HG03575 (cell line): ENCODE measurements at regions not wholly inside any gene's neighbourhood (a gene's known extent, or its start where the extent isn't known, plus 50 kb on each side); places are given as distances from the start of the nearest gene placed in this dataset.

Experiments
- ATAC-seq: cut with Tn5 transposase; IDR thresholded peaks from one replicate; pipeline ENCODE4 v1.9.1; 2021; ENCODE audit not compliant: unreplicated experiment, insufficient number of reproducible peaks, low FRiP score; ENCODE audit errors: extremely low read depth

DNA sequence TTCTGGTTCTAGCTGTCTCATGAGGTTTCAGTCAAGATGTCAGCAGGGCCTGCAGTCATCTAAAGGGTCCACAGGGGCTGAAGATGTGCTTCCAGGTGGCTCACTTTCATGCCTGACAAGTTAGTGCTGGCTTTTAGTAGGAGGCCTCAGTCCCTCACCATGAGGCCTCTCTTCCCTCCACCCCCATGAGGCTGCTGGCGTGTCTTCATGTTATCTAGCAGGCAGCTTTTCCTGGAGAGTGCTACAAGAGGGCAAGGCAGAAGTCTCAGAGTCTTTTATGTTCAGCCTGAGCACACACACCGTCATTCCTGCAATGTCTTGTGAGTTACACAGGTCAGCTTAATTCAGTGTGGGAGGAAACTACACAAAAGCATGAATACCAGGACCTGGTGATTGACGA lies 769.9 kb downstream of the HDGFL1 start:
- no peak for ATAC-seq

DNA sequence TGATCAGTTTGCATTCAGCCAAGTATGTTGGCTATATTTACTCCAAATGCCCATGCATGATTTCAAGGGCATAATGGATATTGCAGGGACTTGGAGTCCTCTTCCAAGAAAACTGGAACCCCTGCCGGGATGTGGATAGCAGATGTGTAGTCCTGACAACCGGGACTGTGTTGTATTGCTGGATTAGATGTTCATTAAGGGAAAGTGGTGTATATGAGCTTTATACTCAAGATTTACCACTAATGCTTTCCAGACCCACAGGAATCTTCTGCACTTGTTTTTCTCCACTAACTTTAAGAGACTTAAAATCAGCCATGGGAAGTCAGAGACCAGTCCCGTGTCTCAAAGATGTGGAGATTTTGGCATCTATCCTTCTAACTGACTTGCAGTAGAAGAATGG lies 770.9 kb downstream of the HDGFL1 start:
- no peak for ATAC-seq

- no peak for ATAC-seq
These were observed 774.4 kb downstream of the HDGFL1 start for GRCh38 chr6:23343610-23344306.

- ATAC-seq: no peak
These were observed 777.8 kb upstream of the NRSN1 start for GRCh38 chr6:23348185-23348584.

GRCh38 chr6:23349521-23350147 lies 776.4 kb upstream of the NRSN1 start:
- ATAC-seq: no peak

- no peak for ATAC-seq
These were observed 775.1 kb upstream of the NRSN1 start for GRCh38 chr6:23350752-23351453.

- no peak for ATAC-seq
These were observed 772.0 kb upstream of the NRSN1 start for GRCh38 chr6:23354004-23354403.

GRCh38 chr6:23357185-23357766 lies 768.7 kb upstream of the NRSN1 start:
- no peak for ATAC-seq

DNA sequence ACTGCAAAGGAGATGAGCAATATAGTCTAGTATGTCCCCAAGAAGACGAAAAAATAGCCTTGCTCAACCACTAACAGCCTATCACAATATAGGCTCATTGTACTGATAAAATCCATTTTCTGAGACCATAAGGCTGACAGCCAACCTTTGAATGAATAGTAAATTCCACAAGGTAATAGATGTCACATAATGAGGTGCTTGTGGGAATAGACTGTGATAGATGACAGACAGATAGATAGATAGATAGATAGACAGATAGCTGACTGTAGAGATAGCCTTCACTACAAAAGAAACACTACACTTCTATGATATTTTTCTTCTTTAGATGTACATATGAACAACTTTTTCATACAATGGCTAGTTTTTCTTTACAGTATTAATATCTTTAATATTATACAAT lies 760.3 kb upstream of the NRSN1 start:
- no peak for ATAC-seq

DNA sequence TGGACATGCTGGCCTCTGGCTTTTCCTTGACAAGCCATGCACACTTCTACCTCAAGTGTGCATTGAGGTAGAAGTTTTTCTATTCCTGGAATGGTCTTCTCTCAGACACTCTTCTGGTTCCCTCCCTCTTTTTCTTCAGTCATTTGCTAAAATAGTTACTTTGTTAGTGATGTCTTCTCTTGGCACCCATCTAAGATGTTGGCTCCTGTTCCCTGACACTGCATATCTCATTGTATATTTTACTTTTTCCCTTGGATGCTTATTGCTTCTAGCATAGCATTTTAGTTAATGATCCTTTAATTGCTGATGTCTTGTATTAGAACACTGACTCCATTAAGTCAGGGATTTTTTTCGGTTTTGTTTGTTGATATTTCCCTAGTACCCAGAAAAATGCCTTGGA lies 758.7 kb upstream of the NRSN1 start:
- ATAC-seq: no peak

- ATAC-seq: no peak
These were observed 757.5 kb upstream of the NRSN1 start for GRCh38 chr6:23368557-23368956.

GRCh38 chr6:23370051-23370450 lies 756.0 kb upstream of the NRSN1 start:
- ATAC-seq: no peak

- no peak for ATAC-seq
These were observed 754.7 kb upstream of the NRSN1 start for GRCh38 chr6:23371132-23371915.

GRCh38 chr6:23377830-23378229 lies 748.2 kb upstream of the NRSN1 start:
- ATAC-seq: no peak

DNA sequence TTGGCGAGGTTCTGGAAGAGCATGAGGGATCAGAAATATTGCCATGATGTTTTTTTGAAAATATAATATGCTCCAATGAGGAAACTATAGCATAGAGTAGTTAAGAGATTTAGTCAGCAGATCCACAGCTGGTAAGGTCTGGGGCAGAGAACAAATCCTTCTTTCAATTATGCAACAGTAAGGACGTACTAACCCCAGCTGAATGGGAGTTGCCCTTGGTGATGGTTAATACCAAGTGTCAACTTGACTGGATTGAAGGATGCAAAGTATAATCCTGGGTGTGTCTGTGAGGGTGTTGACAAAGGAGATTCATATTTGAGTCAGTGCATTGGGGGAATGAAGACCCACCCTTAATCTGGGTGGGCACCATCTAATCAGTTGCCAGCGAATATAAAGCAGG lies 745.5 kb upstream of the NRSN1 start:
- ATAC-seq: no peak

DNA sequence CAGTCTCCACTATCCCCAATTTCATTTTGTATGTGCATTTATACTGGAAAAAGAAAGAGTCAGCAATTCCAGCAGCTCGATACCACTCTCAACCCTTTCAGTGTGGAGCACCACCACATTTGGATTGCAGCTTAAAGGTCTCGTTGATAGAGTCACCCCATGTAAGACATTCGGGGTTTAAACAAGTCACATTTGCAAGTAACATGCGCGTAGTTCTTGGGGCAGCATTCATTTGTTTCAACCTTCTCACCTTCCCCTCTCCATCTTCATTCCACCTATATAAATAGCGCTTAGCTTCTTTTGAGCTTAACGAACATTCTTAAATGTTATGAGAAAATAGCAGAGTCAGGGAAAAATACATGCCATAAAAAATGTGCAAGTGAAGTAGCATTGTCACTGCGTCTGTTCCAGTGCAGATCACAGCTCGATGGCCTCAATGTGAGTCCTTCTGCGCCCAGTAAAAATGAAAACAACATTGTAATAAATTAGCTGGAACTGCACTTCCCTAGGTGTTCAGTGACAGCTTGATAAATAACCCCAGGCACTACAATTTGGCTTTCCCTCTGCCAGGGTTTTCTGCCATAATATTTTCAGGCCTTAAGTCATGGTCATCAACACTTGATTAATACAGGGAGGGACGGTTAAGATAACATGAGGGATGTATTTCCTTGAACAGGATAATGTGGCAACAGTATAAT lies 737.8 kb upstream of the NRSN1 start:
- ATAC-seq: no peak

DNA sequence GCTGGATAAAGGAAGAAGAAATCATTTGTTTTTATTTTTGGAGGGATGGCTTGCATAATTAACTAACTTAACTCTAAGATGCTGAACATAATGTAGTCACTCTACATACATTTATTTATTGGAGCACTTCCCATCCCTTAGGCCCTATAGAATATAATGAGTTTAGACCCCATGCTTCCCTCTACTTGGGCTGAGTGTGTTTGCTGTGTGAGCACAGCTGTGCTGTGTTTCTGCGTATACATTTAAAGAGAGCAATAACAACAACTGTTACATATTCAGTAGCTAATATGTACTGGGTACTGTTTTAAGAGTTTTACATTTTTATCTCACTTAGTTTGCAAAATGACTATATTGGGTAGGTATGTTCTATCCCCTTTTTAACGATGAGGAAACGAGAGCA lies 736.6 kb upstream of the NRSN1 start:
- no peak for ATAC-seq

DNA sequence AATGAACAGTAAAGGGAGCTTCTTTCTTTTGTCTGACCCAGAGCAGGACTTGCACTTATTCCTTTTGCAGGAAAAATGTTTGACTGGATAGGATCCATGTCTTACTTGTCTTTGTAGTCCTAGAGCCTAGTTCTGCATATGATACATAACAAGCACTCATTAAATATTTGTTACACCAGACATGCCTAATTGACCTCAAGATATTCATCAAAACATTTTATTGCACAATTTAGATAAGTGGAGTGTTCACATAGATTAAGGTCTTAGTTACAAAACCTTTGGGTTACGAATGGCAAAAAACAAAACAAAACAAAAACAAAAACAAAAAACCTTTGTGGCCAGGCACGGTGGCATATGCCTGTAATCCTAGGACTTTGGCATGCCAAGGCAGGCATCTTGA lies 735.8 kb upstream of the NRSN1 start:
- ATAC-seq: no peak

GRCh38 chr6:23394681-23395080 lies 731.3 kb upstream of the NRSN1 start:
- ATAC-seq: no peak
